HG02571 (cell line): ENCODE measurements at regions not wholly inside any gene's neighbourhood (a gene's known extent, or its start where the extent isn't known, plus 50 kb on each side); places are given as distances from the start of the nearest gene placed in this dataset.

Experiments
- ATAC-seq: cut with Tn5 transposase; IDR thresholded peaks from one replicate; pipeline ENCODE4 v1.9.1; 2021; ENCODE audit warnings: mild to moderate bottlenecking, moderate library complexity; ENCODE audit not compliant: unreplicated experiment

- no peak for ATAC-seq
Observed at GRCh38 chr4:128341634-128342033, 54.0 kb upstream of the PGRMC2 start.

- no peak for ATAC-seq
Observed at GRCh38 chr4:128338634-128339355, 51.2 kb upstream of the PGRMC2 start.

DNA sequence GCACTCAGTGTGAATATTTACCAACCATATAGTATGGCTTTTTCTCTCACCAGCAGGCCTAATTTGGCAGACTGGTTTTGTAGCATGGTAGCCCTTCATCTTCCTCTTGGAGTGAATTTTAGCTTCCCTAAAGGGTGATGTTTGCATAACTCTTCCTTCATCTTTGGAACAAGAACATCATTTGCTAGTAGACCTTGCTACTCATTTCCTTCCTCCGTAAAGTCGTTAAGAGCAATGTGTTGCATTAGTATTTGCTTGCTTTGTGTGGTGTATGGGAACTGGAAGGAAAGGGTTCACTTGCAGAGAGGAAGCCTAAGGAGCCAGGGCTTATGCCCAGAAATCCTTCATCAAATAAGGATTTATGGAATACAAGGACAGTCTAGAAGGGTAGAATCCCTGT, 50.2 kb upstream of the PGRMC2 start:
- ATAC-seq: no peak
